ENCODE measurements at regions not wholly inside any gene's neighbourhood (a gene's known extent, or its start where the extent isn't known, plus 50 kb on each side); places are given as distances from the start of the nearest gene placed in this dataset.

GRCh38 chr11:122592641-122593040 is 62.9 kb upstream of the UBASH3B start:
- H2BK120ac ChIP-seq (ENCODE audit: low read depth, low read length): no peak overlapping the region
- POLR2A ChIA-PET (ENCODE audit: unreplicated experiment): no interaction called here
- no peak overlapping the region for H4K5ac ChIP-seq (ENCODE audit: low read depth, low read length)
- DNase-seq (no peak), ATAC-seq (ENCODE audit: low read depth) (no peak)
- no peaks in the 10 kb centered on the region for H3K36me3 ChIP-seq (ENCODE audit: control insufficient read depth, insufficient read depth, low read length)
- peaks cover 23% of the 10 kb centered on the region for H3K27me3 ChIP-seq (ENCODE audit: control insufficient read depth, insufficient read depth, low read length)
- no peaks in the 10 kb centered on the region for H4K20me1 ChIP-seq (ENCODE audit: insufficient read depth, low read length)
- H2BK5ac ChIP-seq (ENCODE audit: low read depth, low read length, poor library complexity, severe bottlenecking): no peak overlapping the region
- H2AK5ac ChIP-seq (ENCODE audit: low read depth, low read length): no peak overlapping the region
- H3K9ac ChIP-seq (ENCODE audit: low read depth, low read length): no peak overlapping the region
- H3K4ac ChIP-seq (ENCODE audit: low read depth, low read length): no peak overlapping the region
- no TSS peak for BruUV-seq (replicated peaks)
- no peak overlapping the region for H3K56ac ChIP-seq (ENCODE audit: extremely low read depth, insufficient read depth, low read length)
- WGBS, 2 experiments (ENCODE audit: extremely low coverage in 2 of 2, insufficient read length in 1 of 2): 48% methylated on average over 3 of the region's 6 CpGs; no CpG with 5 or more reads in 1 of the 2 experiments
- H3K27ac ChIP-seq (ENCODE audit: insufficient read depth, low read length): no peak overlapping the region
- no peak overlapping the region for H3K4me3 ChIP-seq (ENCODE audit: insufficient read depth, low read depth, low read length)
- no peak overlapping the region for H4K91ac ChIP-seq (ENCODE audit: insufficient read depth, low read depth, low read length)
- in situ Hi-C loops (cut with MboI; ENCODE audit: low sequenced_read_pairs): no loop called here
- H3K4me1 ChIP-seq (ENCODE audit: control insufficient read depth, insufficient read depth, low read length): no peaks in the 10 kb centered on the region
- no peak overlapping the region for H3K18ac ChIP-seq (ENCODE audit: low read depth, low read length)
- no peak overlapping the region for H2BK20ac ChIP-seq (ENCODE audit: low read depth, low read length)
- H2BK15ac ChIP-seq (ENCODE audit: low read depth, low read length): no peak overlapping the region
- H3K79me1 ChIP-seq (ENCODE audit: low read depth in 1 of 2, low read length in 2 of 2): no peaks in the 10 kb centered on the region
- H2AK9ac ChIP-seq (replicated peaks; ENCODE audit: low read depth, low read length, poor library complexity): no peak overlapping the region
- no peak overlapping the region for H3K23ac ChIP-seq (ENCODE audit: low read depth, low read length)
- dilution Hi-C loops (cut with HindIII; ENCODE audit: low sequenced_read_pairs, unreplicated experiment): no loop called here
- H4K8ac ChIP-seq (ENCODE audit: low read depth in 2 of 2, low read length in 2 of 2): no peak overlapping the region
- no peak overlapping the region for H3K14ac ChIP-seq (replicated peaks; ENCODE audit: low read depth, low read length)
- no peak for TF ChIP-seq FOS (IDR thresholded peaks at IDR 0.05; ENCODE audit: low read depth, low read length)
- TF ChIP-seq MXI1 (IDR thresholded peaks at IDR 0.05; ENCODE audit: borderline replicate concordance, low read depth, low read length): no peak
- H2AFZ ChIP-seq (replicated peaks; ENCODE audit: low read length, poor library complexity): no peak overlapping the region
- intact Hi-C loops (cut with micrococcal nuclease): no loop called here
- 0 out of 2 replicates have a peak, but pooled peaks cover 1% of the 10 kb centered on the region for H3K9me3 ChIP-seq (ENCODE audit: control insufficient read depth, insufficient read depth, low read length)
- H3K4me2 ChIP-seq (ENCODE audit: low read depth, low read length): no peak overlapping the region
- H3K9me1 ChIP-seq (ENCODE audit: insufficient read depth, low read length): no peaks in the 10 kb centered on the region
- CTCF ChIA-PET: interaction anchor here (0.6 kb wide), 1 partner anchor 12 kb away, joined by 3 read pairs; no protein-coding TSS in a partner anchor
